NCI-H146 treated with DMSO at 0.1 percent for 48 hours (cell line): ENCODE measurements at regions not wholly inside any gene's neighbourhood (a gene's known extent, or its start where the extent isn't known, plus 50 kb on each side); places are given as distances from the start of the nearest gene placed in this dataset.
A peak's percentile ranks its signal among the peaks of the same experiment; 100 is the strongest.

ENCODE experiments used
- DNase-seq: peaks from one replicate; lab custom pipeline; 2025; ENCODE audit not compliant: unreplicated experiment; lab: John Stamatoyannopoulos, UW

- no peak for DNase-seq
Observed at GRCh38 chr6:147063469-147064031, 140.7 kb upstream of the STXBP5 start.

DNA sequence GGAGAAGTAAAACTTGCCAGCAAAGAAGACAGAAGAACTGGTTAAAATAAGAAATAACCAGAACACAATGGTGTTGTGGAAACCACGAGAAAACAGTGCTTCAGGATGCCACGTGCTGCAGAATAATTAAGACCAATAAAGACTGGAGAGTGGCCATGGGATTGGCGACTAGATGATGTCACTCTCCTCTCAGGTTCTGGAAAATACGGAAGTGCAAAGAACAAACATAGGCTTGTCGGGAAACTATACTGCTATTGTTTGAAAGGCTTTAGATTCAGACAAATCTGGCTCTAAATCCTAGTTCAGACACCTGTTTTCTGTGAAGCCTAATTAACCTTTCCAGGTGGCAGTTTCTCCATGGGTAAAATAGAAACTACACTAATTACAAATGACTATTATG lies 138.4 kb upstream of the STXBP5 start:
- DNase-seq: peak; percentile 97

GRCh38 chr6:147067184-147067583 lies 137.0 kb upstream of the STXBP5 start:
- DNase-seq: no peak

GRCh38 chr6:147071776-147072175 lies 132.4 kb upstream of the STXBP5 start:
- DNase-seq: no peak

- DNase-seq: no peak
Observed at GRCh38 chr6:147075381-147075780, 128.8 kb upstream of the STXBP5 start.

- no peak for DNase-seq
Observed at GRCh38 chr6:147077251-147077650, 127.0 kb upstream of the STXBP5 start.

DNA sequence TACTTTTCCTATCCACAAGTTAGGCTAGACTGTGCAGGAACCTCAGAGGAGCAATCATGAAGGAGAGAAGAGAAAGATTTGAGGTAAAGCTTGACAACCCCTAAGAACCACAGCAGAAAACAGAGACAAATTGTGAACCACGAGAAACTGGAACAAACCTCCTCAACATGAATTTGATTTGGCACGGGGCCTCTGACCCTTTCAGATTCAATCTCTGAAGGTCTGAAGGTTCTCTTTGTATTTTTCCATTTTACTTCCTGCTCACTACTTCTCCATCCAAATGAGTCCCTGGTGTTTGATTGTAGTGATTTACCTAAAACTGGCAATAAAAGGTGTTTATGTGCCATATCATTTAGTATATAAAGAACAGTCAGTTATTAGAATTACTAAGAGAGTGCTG lies 126.1 kb upstream of the STXBP5 start:
- no peak for DNase-seq

DNA sequence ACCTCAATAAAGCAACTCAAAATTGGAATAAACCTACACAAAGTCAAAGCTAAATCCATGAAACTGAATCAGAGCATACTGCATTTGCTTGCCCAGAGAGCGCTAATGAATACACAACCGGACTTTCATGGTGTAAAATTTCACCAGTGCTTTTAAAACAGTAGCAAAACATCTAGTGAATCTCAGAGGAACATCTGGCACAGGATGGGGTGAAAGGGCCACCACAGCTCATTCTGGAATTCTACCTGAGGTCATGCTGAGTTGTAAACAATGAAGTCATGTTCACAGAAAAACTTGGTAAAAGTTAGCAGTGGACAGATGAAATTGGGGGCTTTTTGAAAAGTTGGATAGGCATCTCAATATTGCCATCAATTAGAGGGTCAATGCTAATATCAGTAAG lies 125.6 kb upstream of the STXBP5 start:
- no peak for DNase-seq

- DNase-seq: peak; percentile 80
Observed at GRCh38 chr6:147080225-147080624, 124.0 kb upstream of the STXBP5 start.

- no peak for DNase-seq
Observed at GRCh38 chr6:147081076-147081609, 123.1 kb upstream of the STXBP5 start.

- DNase-seq: no peak
Observed at GRCh38 chr6:147087641-147088040, 116.6 kb upstream of the STXBP5 start.

- DNase-seq: no peak
Observed at GRCh38 chr6:147088861-147089260, 115.4 kb upstream of the STXBP5 start.

DNA sequence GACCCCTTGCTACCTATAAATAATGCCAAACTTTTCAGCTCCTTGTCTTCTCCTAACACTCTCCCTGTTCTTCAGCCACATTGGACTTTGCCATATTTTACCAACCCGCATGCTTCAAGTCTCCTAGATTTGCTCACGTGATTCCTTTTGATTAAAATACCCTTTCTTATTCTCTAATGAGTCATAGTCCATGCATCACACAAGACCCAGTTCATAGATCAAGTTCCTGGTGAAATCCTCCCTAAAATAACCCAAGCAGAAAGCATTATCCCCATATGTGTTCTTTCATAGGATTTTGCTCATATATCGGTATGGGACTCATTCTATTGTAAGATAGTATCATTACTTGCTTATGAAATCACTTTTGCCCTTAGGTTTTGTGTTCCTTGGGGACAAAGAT lies 108.9 kb upstream of the STXBP5 start:
- DNase-seq: no peak

DNA sequence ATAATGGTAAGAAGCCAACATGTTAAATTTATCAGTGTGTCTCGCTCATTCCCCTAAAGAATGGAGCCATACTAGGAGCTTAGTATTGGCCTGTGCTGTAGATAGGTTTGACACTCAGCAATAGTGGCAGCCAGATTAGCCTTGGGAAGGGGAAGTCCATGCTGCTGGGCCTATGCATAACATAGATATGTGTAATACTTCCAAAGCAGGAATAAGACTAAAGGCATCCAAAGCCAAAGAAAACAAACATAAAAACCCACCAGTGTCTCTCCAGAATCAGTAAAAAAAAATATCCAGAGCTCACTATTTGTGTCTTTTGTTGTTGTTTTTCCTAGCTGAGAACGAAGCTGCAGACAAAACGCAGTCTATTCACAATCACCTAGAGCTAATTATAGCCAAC lies 104.2 kb upstream of the STXBP5 start:
- no peak for DNase-seq

DNA sequence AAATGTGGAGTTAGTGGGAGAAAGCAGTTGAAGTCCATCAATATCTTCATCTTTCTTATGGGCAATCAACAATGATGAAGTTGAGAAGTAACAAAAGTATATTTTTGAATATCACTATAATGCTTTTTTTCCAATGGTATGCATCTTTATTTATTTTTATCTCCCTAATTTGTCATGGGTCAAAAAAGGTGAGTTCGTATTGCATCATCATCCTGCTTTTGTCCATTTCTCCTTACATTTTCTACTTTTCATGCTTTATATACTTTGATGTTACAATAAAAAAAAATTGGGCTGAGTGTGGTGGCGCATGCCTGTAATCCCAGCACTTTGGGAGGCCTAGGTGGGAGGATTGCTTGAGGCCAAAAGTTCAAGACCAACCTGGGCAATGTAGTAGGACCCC lies 101.2 kb upstream of the STXBP5 start:
- DNase-seq: no peak

DNA sequence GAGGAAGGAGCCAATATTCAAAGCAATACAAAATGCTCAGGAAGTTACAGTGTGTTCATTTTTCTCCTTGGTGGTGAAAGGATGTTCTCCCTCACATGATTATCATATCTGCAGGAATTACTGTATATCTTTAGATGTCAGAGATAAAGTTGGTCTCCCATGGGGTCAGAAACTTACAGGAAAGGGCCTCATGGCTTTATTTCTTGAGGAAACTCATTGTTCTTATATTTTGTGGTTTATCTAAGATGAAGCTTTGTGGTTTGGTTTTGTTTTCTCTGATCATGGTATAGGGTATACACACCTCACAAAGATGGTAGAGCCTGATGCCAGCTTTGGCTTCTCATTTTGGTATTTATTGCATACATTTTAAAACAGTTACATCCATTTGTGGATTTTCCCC lies 100.5 kb upstream of the STXBP5 start:
- no peak for DNase-seq

DNA sequence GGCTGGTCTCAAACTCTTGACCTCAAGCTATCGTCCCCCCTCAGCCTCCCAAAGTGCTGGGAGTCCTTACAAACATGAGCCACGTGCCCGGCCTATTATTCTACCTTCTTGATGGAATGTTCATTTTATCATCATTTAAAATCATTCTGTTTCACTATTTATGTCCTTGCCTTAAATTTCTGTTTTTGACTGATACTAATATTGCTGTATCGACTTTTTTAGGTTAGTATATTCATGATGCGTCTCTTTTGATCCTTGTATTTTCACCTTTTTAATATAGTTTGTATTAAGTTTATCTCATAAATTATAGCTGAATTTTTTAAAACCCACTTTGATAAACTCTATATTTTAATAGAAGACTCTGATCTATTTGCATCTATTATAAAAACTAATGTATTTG lies 98.4 kb upstream of the STXBP5 start:
- DNase-seq: no peak

DNA sequence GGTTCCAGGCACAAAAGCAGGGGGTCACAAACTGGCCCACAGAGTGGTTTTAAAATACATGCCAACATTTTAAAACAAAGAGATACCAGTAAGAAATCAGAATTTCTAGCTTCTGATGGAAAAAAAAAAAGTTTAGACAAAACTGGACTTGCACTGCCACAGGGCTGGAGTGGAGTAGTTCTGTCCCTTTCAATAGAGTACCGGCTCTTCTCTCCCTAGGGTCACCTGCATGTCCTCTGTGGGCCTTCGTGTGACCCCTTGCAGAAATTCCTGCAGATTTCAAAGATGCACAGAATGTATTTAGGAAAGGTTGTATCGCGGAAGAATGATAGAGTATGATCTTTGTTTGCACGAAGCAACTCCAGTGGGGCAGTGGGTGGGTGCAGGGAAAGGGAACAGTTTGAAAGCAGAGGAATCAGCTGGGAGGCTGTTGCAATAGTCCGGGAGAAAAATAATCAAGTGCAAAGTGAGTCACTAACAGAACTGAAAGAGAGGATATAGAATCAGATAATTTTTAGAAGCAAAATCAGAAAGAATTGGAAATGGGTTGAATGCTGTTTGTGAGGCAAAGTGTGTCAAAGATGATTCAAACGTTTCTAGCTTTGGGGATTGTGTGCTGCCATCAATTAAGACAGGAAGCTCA lies 97.3 kb upstream of the STXBP5 start:
- no peak for DNase-seq

GRCh38 chr6:147108259-147108910 lies 95.8 kb upstream of the STXBP5 start:
- peak; percentile 93 for DNase-seq

- no peak for DNase-seq
Observed at GRCh38 chr6:147109707-147110106, 94.5 kb upstream of the STXBP5 start.

DNA sequence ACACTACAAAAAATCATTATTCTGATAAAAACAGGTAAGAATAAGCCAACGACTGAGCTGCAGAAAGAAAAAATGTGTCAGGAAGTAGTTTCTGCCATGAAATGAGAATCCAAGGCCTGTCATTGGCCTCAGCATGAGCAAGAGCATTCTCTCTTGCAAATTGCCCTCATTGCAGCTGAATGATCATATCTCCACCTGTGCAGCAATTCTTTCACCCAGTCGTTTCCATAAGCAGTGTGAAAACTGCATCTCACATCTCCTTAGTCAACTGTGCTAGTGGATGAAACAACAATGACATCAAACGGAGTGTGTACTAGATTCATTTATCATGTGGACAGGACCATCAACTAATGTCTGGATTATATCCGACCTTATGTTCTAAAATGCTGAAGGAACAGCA lies 88.2 kb upstream of the STXBP5 start:
- DNase-seq: peak; percentile 13

DNA sequence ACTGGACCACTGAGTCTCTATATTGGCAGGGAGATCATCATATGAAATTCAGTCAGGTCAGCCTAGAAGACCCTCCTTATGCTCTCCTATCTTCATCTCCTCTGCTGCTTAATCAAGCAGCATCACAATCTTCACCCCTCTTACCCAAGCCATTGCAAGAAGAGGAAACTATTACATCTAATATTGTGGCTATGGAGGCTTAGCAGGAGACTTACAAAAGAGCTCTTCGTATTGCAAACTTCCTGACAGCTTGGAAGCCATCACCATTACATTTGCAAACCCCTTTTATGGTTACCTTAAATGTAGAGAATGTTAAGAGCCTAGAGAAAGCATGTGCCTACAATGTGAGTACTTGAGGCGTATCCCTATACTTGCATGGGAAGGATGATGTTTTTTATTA lies 87.2 kb upstream of the STXBP5 start:
- DNase-seq: no peak
